Activated B cell treated with CpG ODN at 0.5 μM for 24 hours (primary cell): ENCODE measurements at regions not wholly inside any gene's neighbourhood (a gene's known extent, or its start where the extent isn't known, plus 50 kb on each side); places are given as distances from the start of the nearest gene placed in this dataset.

ENCODE experiments used
- ATAC-seq: fragments of 200-7000 bp; cut with Tn5 transposase; one replicate; pipeline ENCODE4 v1.10.0; 2021; ENCODE audit warnings: low read depth, mild to moderate bottlenecking, moderate library complexity
- CTCF ChIA-PET: fragments of 350-600 bp; sonication (Branson Sonifier 250); formaldehyde crosslinking; loops from one replicate; lab custom pipeline; 2021; ENCODE audit warnings: antibody characterized with exemption; lab: Charles Lee
- POLR2A ChIA-PET: fragments of 350-600 bp; sonication (Branson Sonifier 250); formaldehyde crosslinking; loops from one replicate; lab custom pipeline; 2021; ENCODE audit warnings: antibody characterized with exemption; lab: Charles Lee
- DNase-seq: peaks from one replicate; pipeline ENCODE4 v3.0.0; 2022
- H3K27ac Mint-ChIP-seq: one replicate; pipeline ENCODE4 v1.8.0; 2020; ENCODE audit warnings: mixed read lengths
- H3K27me3 Mint-ChIP-seq: one replicate; pipeline ENCODE4 v1.8.0; 2021; ENCODE audit warnings: mixed read lengths
- H3K36me3 Mint-ChIP-seq: one replicate; pipeline ENCODE4 v1.8.0; 2021; ENCODE audit warnings: low read depth, mixed read lengths
- H3K4me1 Mint-ChIP-seq: one replicate; pipeline ENCODE4 v1.8.0; 2021; ENCODE audit warnings: mixed read lengths
- H3K4me3 Mint-ChIP-seq: one replicate; pipeline ENCODE4 v1.8.0; 2020; ENCODE audit warnings: mild to moderate bottlenecking, mixed read lengths
- H3K9me3 Mint-ChIP-seq: one replicate; pipeline ENCODE4 v1.8.0; 2020; ENCODE audit warnings: mixed read lengths
- intact Hi-C: fragments of 100-400 bp; cut with micrococcal nuclease; formaldehyde crosslinking; loops from one replicate; pipeline ENCODE4 v1.15.1; 2024
- TF ChIP-seq, protein P1 (sequence below): fragments of 200-600 bp; IDR thresholded peaks from one replicate; pipeline ENCODE4 v1.8.0; 2022; ENCODE audit warnings: antibody characterized with exemption, mild to moderate bottlenecking

DNA sequence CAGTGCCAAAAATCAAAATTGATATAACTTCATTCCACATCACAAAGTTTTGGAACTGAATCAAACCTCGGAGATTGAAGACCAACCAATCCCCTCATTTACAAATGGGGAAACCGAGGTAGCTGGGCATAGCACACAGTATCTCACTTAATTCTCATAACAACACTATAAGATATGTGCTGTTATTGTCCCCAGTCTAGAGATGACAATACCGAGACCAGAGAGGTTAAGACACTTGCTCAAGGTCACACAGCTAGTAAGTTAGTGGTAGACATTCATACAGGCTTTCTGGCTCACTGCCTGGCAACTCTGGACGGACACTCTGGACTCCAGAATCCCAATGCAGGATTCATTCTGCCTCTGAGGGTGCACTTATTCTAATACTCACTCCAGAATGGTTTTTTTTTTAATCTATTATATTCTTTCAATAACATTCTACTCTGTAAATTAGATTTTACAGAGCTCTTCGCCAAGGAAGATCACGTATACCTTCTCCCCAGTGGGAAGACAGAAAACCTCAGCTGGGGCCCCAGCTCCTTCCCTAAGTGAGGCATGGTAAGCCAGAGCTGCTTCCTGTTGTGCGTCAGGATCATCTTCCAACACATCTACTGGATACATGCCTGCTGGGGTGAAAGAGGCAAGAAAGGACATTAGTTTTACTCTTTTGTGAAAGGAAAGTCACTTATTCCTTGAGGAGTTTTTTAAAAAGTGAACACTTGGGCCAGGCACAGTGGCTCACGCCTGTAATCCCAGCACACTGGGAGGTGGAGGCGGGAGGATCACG is 128.4 kb upstream of the IGF1R start:
- DNase-seq (no peak), ATAC-seq (no peak)
- TF ChIP-seq, protein P1, sequence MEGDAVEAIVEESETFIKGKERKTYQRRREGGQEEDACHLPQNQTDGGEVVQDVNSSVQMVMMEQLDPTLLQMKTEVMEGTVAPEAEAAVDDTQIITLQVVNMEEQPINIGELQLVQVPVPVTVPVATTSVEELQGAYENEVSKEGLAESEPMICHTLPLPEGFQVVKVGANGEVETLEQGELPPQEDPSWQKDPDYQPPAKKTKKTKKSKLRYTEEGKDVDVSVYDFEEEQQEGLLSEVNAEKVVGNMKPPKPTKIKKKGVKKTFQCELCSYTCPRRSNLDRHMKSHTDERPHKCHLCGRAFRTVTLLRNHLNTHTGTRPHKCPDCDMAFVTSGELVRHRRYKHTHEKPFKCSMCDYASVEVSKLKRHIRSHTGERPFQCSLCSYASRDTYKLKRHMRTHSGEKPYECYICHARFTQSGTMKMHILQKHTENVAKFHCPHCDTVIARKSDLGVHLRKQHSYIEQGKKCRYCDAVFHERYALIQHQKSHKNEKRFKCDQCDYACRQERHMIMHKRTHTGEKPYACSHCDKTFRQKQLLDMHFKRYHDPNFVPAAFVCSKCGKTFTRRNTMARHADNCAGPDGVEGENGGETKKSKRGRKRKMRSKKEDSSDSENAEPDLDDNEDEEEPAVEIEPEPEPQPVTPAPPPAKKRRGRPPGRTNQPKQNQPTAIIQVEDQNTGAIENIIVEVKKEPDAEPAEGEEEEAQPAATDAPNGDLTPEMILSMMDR: no peak
- intact Hi-C loops: loop anchor here (1.0 to 2.0 kb wide), 4 partner anchors 129 to 693 kb away; partner anchors contain the start of gene IGF1R
- Mint-ChIP-seq H3K36me3 (no peaks in the 10 kb centered on the region), H3K27ac (no peak overlapping the region), H3K9me3 (no peaks in the 10 kb centered on the region), H3K4me3 (no peak overlapping the region), H3K27me3 (peaks cover 4% of the 10 kb centered on the region), H3K4me1 (peaks cover 3% of the 10 kb centered on the region)
- POLR2A ChIA-PET: no interaction called here
- CTCF ChIA-PET: interaction anchor here (0.6 to 5.9 kb wide), 13 partner anchors 8 to 558 kb away, joined by 3 to 85 read pairs (median 4); no protein-coding TSS in a partner anchor

DNA sequence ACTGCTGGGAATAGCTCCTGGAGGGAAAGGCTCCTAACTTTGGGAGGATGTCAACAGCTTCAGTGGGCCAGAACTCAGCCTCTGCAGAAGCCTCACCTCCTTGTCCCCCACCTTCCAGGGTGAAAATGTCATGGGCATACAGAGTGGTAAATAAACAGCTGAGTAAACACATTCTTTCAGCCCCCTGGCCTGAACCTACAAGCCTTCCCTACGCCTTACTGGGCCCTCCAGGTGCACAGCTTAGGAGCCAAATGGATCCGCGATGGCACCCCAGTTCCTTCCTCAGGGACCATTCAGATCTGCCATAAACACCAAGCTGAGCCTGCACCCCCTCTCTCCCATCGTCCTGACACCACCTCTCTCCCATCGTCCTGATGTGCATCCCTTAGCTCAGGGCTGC is 126.2 kb upstream of the IGF1R start:
- H3K27me3 Mint-ChIP-seq: peaks cover 8% of the 10 kb centered on the region
- ATAC-seq (no peak), DNase-seq (no peak)
- intact Hi-C loops: no loop called here
- peaks cover 3% of the 10 kb centered on the region for H3K4me1 Mint-ChIP-seq
- no peaks in the 10 kb centered on the region for H3K36me3 Mint-ChIP-seq
- H3K9me3 Mint-ChIP-seq: no peaks in the 10 kb centered on the region
- TF ChIP-seq, protein P1: no peak
- H3K27ac Mint-ChIP-seq: no peak overlapping the region
- CTCF ChIA-PET: interaction anchor here (1.6 to 5.9 kb wide), 2 partner anchors 10 to 138 kb away, joined by 3 to 85 read pairs; no protein-coding TSS in a partner anchor
- H3K4me3 Mint-ChIP-seq: no peak overlapping the region
- POLR2A ChIA-PET: no interaction called here

DNA sequence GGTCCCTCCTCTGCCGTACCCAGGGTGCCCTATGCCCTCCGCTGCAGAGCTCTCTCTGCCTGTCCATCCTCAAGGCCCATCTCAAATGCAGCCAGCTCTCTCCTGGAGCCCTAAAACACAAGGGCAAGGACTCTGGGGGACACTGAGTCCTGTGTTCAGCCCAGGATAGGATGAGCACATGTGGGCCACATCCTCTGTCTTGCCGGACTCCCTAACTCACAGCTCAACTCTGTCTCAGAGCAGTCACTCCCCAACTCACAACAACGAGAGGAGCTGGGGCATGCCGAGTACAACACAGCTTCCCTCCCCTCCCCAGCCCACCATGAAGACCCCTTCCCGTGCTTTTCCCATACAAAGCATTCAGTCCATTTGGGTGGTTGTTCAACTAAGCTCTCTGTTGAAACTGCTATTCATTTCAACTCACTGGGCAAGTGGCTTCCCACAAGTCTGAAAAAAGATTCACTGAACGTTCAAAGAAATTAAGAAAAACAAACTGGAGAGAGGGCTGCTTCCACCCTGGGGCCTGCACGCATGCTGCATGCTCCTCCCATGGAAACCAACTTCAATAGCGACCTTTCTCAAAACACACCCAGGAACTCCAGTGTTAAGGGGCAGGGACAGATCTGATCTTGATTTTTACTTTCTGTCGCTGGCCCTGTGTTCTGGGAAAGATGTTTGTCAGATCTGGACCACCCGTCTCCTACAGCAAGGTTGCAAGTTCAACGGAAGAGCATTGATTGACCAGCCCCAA is 124.3 kb upstream of the IGF1R start:
- peaks cover 5% of the 10 kb centered on the region for H3K27me3 Mint-ChIP-seq
- TF ChIP-seq, protein P1: no peak
- CTCF ChIA-PET: interaction anchor here (0.8 to 5.9 kb wide), 2 partner anchors 136 to 248 kb away, joined by 3 to 85 read pairs; no protein-coding TSS in a partner anchor
- H3K27ac Mint-ChIP-seq: no peak overlapping the region
- intact Hi-C loops: no loop called here
- ATAC-seq: no peak
- no peaks in the 10 kb centered on the region for H3K36me3 Mint-ChIP-seq
- H3K4me3 Mint-ChIP-seq: no peak overlapping the region
- H3K9me3 Mint-ChIP-seq: no peaks in the 10 kb centered on the region
- DNase-seq: no peak
- peaks cover under 1% of the 10 kb centered on the region for H3K4me1 Mint-ChIP-seq
- POLR2A ChIA-PET: no interaction called here

DNA sequence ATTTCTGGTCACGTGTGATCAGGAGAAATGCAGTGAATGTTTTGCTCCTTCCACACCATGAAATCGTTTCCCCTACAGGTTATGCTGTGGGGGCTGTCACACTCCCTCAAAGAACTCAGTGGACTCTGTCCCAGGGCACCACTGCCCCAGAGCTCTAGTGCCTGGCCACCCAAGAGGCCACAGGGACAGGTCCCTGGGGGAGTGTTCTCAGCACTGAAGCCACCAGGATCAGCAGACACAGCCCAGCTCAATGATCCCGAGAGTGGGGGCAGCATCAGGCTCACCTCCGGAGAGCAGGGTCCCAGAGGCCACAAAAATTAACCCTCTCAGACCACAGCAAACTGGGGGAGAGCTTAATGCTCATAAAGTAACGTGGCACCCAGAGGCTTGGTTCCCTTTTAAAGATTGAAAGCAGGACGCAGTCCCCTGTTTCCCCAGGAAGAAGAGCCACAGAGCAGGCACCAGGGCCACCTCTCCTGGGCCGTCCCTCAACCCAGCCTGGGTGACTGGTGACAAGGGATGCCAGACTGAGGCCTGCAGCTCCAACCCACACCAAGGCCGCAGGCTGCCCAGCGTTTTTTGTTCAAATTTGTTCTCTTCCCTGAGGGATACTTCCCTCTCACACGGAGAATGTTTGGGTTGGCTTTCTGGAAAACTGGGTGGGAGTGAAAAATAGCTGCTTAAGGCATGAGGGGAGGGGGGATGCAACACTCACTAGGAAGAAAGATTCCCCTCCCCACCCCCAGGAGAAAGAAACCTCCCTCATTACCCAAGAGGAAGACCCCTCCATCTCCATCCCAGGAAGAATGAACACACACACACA is 123.3 kb upstream of the IGF1R start:
- no peak for ATAC-seq
- CTCF ChIA-PET: no interaction called here

More for the DNA sequence above, 123.3 kb upstream of the IGF1R start:
- Mint-ChIP-seq H3K27me3 (peaks cover 4% of the 10 kb centered on the region), H3K36me3 (no peaks in the 10 kb centered on the region), H3K4me1 (no peaks in the 10 kb centered on the region), H3K27ac (no peak overlapping the region), H3K9me3 (no peaks in the 10 kb centered on the region), H3K4me3 (no peak overlapping the region)
- intact Hi-C loops: no loop called here
- no peak for DNase-seq
- POLR2A ChIA-PET: no interaction called here
- TF ChIP-seq, protein P1: no peak
